ENCODE measurements at regions not wholly inside any gene's neighbourhood (a gene's known extent, or its start where the extent isn't known, plus 50 kb on each side); places are given as distances from the start of the nearest gene placed in this dataset.

- H3K9me3 ChIP-seq (ENCODE audit: low read depth, low read length) = peaks cover 1% of the 10 kb centered on the region
- H3K79me2 ChIP-seq (ENCODE audit: insufficient read depth, low read length) = no peaks in the 10 kb centered on the region
- no peak overlapping the region for H3K4me2 ChIP-seq (ENCODE audit: insufficient read depth, low read length)
- no peaks in the 10 kb centered on the region for H3K27me3 ChIP-seq (ENCODE audit: insufficient read depth, low read length)
- H3K4me1 ChIP-seq (ENCODE audit: insufficient read depth, low read length) = no peaks in the 10 kb centered on the region
- H3K36me3 ChIP-seq (ENCODE audit: insufficient read depth, low read length) = no peaks in the 10 kb centered on the region
- no peak for DNase-seq (ENCODE audit: insufficient read length, low spot score, missing footprints)
- H3K4me3 ChIP-seq (ENCODE audit: insufficient read depth, low read length) = no peak overlapping the region
- no peaks in the 10 kb centered on the region for H4K20me1 ChIP-seq (ENCODE audit: insufficient read depth, low read length)
- no peak overlapping the region for H2AFZ ChIP-seq (ENCODE audit: low read length)
- no peak for TF ChIP-seq CTCF (IDR thresholded peaks at IDR 0.05; ENCODE audit: extremely low read depth, low read depth, low read length)
- H3K27ac ChIP-seq (ENCODE audit: low read depth, low read length) = no peak overlapping the region
These were observed 1399.2 kb upstream of the CDH6 start for GRCh38 chr5:29794141-29794787.

- Histone ChIP-seq H3K4me2 (ENCODE audit: insufficient read depth, low read length) (no peak overlapping the region), H3K36me3 (ENCODE audit: insufficient read depth, low read length) (no peaks in the 10 kb centered on the region), H3K4me1 (ENCODE audit: insufficient read depth, low read length) (no peaks in the 10 kb centered on the region), H3K4me3 (ENCODE audit: insufficient read depth, low read length) (no peak overlapping the region), H3K27ac (ENCODE audit: low read depth, low read length) (no peak overlapping the region), H3K27me3 (ENCODE audit: insufficient read depth, low read length) (no peaks in the 10 kb centered on the region), H2AFZ (ENCODE audit: low read length) (no peak overlapping the region), H3K79me2 (ENCODE audit: insufficient read depth, low read length) (no peaks in the 10 kb centered on the region), H3K9me3 (ENCODE audit: low read depth, low read length) (peaks cover 3% of the 10 kb centered on the region), H4K20me1 (ENCODE audit: insufficient read depth, low read length) (no peaks in the 10 kb centered on the region)
- no peak for DNase-seq (ENCODE audit: insufficient read length, low spot score, missing footprints)
- TF ChIP-seq CTCF (IDR thresholded peaks at IDR 0.05; ENCODE audit: extremely low read depth, low read depth, low read length) = no peak
These were observed 1403.2 kb upstream of the CDH6 start for GRCh38 chr5:29790281-29790680.

GRCh38 chr5:29780401-29780800 lies 1413.1 kb upstream of the CDH6 start:
- Histone ChIP-seq H3K4me3 (ENCODE audit: insufficient read depth, low read length) (no peak overlapping the region), H3K27ac (ENCODE audit: low read depth, low read length) (no peak overlapping the region), H3K79me2 (ENCODE audit: insufficient read depth, low read length) (no peaks in the 10 kb centered on the region), H4K20me1 (ENCODE audit: insufficient read depth, low read length) (no peaks in the 10 kb centered on the region), H3K36me3 (ENCODE audit: insufficient read depth, low read length) (no peaks in the 10 kb centered on the region), H3K4me1 (ENCODE audit: insufficient read depth, low read length) (no peaks in the 10 kb centered on the region), H3K4me2 (ENCODE audit: insufficient read depth, low read length) (no peak overlapping the region), H3K9me3 (ENCODE audit: low read depth, low read length) (peaks cover 1% of the 10 kb centered on the region), H3K27me3 (ENCODE audit: insufficient read depth, low read length) (no peaks in the 10 kb centered on the region), H2AFZ (ENCODE audit: low read length) (no peak overlapping the region)
- DNase-seq (ENCODE audit: insufficient read length, low spot score, missing footprints) = no peak
- TF ChIP-seq CTCF (IDR thresholded peaks at IDR 0.05; ENCODE audit: extremely low read depth, low read depth, low read length) = no peak

GRCh38 chr5:29779141-29779540 lies 1414.3 kb upstream of the CDH6 start:
- no peaks in the 10 kb centered on the region for H3K27me3 ChIP-seq (ENCODE audit: insufficient read depth, low read length)
- H3K4me2 ChIP-seq (ENCODE audit: insufficient read depth, low read length) = no peak overlapping the region
- H3K9me3 ChIP-seq (ENCODE audit: low read depth, low read length) = peaks cover 1% of the 10 kb centered on the region
- DNase-seq (ENCODE audit: insufficient read length, low spot score, missing footprints) = no peak
- H3K4me1 ChIP-seq (ENCODE audit: insufficient read depth, low read length) = no peaks in the 10 kb centered on the region
- H3K79me2 ChIP-seq (ENCODE audit: insufficient read depth, low read length) = no peaks in the 10 kb centered on the region
- no peak overlapping the region for H2AFZ ChIP-seq (ENCODE audit: low read length)
- H3K27ac ChIP-seq (ENCODE audit: low read depth, low read length) = no peak overlapping the region
- no peak for TF ChIP-seq CTCF (IDR thresholded peaks at IDR 0.05; ENCODE audit: extremely low read depth, low read depth, low read length)
- H3K36me3 ChIP-seq (ENCODE audit: insufficient read depth, low read length) = no peaks in the 10 kb centered on the region
- no peaks in the 10 kb centered on the region for H4K20me1 ChIP-seq (ENCODE audit: insufficient read depth, low read length)
- no peak overlapping the region for H3K4me3 ChIP-seq (ENCODE audit: insufficient read depth, low read length)

Data from osteoblast (primary cell).